Neural cell (in vitro differentiated cells): ENCODE measurements at regions not wholly inside any gene's neighbourhood (a gene's known extent, or its start where the extent isn't known, plus 50 kb on each side); places are given as distances from the start of the nearest gene placed in this dataset.

Experiments
- EZH2 ChIP-seq: fragments of 200-600, 300-800 bp; shearing (Covaris generic), sonication (generic); IDR thresholded peaks from 2 replicates; pipeline ENCODE4 v1.6.1; 2014; ENCODE audit warnings: antibody characterized with exemption, low read length, borderline replicate concordance, mild to moderate bottlenecking; ENCODE audit not compliant: insufficient read depth, poor library complexity, severe bottlenecking
- RAD21 ChIP-seq: fragments of 450-650 bp; conservative IDR thresholded peaks from 2 replicates; pipeline ENCODE4 v1.6.1; 2014; ENCODE audit warnings: antibody characterized with exemption, mild to moderate bottlenecking, moderate library complexity
- TF ChIP-seq, protein P1 (sequence below): fragments of 450-650 bp; IDR thresholded peaks from 2 replicates; pipeline ENCODE4 v1.5.1; 2014; ENCODE audit warnings: antibody characterized with exemption, mild to moderate bottlenecking, moderate library complexity; ENCODE audit not compliant: poor library complexity, severe bottlenecking

DNA sequence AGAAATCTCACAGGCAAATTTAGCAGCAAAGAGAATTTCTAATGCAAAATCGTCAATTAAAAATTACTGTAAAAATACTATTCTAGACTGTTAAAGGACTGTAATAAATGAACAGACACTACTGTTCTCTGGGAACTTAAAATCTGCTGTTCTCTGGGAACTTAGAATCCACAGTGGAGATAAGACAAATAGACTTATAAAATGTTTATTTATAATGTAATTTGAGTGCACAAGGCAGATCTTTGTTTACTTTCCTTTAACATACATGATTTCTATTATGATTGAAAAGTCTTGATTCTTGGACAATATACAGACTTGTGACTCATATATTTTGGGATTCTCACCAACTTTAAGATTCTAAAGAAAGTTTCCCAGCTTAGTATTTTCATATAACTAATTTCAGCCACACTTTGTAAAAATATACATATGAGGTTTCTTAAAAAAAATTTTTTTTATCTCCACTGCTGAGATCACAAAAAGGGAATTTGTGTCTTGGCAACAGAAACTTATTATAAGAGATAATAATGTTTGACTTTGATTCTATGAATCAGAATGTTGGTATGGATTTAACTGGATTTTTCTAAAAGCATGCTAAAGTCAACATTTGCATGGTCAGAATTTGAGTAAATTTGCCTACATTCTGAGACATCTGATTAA lies 166.3 kb upstream of the RHOBTB1 start:
- TF ChIP-seq EZH2 (no peak), RAD21 (no peak)
- TF ChIP-seq, protein P1, sequence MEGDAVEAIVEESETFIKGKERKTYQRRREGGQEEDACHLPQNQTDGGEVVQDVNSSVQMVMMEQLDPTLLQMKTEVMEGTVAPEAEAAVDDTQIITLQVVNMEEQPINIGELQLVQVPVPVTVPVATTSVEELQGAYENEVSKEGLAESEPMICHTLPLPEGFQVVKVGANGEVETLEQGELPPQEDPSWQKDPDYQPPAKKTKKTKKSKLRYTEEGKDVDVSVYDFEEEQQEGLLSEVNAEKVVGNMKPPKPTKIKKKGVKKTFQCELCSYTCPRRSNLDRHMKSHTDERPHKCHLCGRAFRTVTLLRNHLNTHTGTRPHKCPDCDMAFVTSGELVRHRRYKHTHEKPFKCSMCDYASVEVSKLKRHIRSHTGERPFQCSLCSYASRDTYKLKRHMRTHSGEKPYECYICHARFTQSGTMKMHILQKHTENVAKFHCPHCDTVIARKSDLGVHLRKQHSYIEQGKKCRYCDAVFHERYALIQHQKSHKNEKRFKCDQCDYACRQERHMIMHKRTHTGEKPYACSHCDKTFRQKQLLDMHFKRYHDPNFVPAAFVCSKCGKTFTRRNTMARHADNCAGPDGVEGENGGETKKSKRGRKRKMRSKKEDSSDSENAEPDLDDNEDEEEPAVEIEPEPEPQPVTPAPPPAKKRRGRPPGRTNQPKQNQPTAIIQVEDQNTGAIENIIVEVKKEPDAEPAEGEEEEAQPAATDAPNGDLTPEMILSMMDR, result no peak
